Loucy (cell line): ENCODE measurements at regions not wholly inside any gene's neighbourhood (a gene's known extent, or its start where the extent isn't known, plus 50 kb on each side); places are given as distances from the start of the nearest gene placed in this dataset.

Experiments used
- EZH2phosphoT487 ChIP-seq: fragments of 200-600 bp; IDR thresholded peaks from 2 replicates; pipeline ENCODE4 v1.6.1; 2018; ENCODE audit warnings: antibody characterized with exemption, mild to moderate bottlenecking, moderate library complexity, borderline replicate concordance
- TF ChIP-seq, protein P1 (sequence below): fragments of 200-600 bp; sonication (generic); conservative IDR thresholded peaks from 2 replicates; pipeline ENCODE4 v1.5.1; 2014; ENCODE audit warnings: mild to moderate bottlenecking, antibody characterized with exemption, low read length

DNA sequence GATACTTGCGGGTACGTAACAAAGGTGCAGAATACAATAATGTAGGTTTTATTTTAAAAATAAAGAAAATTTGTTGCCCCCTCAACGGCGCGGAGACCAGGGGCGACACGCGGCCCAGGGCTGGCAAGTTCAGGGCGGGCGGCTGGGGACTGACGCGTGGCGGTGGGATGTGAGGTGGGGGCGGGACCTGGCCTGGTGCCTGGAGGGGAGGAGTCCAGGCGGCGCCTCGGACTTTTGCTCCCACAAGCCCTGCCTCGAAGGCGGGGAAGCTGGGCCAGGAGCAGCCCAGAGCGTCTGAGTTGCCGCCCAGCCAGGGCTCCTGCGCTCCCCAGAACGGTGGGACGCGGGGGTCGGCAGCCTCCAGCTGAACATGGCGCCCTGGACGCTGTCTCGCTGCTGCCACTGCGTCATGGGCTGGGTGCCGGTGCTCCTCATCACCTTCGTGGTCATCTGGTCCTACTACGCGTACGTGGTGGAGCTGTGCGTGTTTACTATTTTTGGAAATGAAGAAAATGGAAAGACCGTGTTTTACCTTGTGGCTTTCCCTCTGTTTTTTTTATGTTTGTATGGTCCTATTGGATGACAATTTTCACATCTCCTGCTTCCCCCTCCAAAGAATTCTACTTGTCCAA is 1122.8 kb upstream of the ATXN8OS start:
- TF ChIP-seq, protein P1, sequence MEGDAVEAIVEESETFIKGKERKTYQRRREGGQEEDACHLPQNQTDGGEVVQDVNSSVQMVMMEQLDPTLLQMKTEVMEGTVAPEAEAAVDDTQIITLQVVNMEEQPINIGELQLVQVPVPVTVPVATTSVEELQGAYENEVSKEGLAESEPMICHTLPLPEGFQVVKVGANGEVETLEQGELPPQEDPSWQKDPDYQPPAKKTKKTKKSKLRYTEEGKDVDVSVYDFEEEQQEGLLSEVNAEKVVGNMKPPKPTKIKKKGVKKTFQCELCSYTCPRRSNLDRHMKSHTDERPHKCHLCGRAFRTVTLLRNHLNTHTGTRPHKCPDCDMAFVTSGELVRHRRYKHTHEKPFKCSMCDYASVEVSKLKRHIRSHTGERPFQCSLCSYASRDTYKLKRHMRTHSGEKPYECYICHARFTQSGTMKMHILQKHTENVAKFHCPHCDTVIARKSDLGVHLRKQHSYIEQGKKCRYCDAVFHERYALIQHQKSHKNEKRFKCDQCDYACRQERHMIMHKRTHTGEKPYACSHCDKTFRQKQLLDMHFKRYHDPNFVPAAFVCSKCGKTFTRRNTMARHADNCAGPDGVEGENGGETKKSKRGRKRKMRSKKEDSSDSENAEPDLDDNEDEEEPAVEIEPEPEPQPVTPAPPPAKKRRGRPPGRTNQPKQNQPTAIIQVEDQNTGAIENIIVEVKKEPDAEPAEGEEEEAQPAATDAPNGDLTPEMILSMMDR = no peak
- no peak for TF ChIP-seq EZH2phosphoT487
